ENCODE measurements at regions not wholly inside any gene's neighbourhood (a gene's known extent, or its start where the extent isn't known, plus 50 kb on each side); places are given as distances from the start of the nearest gene placed in this dataset.
A peak's percentile ranks its signal among the peaks of the same experiment; 100 is the strongest.

GRCh38 chr11:13880634-13881033 is 81.9 kb upstream of the SPON1 start:
- no peak overlapping the region for H3K4me3 Mint-ChIP-seq (ENCODE audit: unreplicated experiment)
- Histone ChIP-seq H3K4me1 (ENCODE audit: insufficient read depth, low read length) (no peaks in the 10 kb centered on the region), H3K4me3 (ENCODE audit: insufficient read depth, low read depth, low read length) (no peak overlapping the region), H2AFZ (ENCODE audit: low read depth, low read length) (no peak overlapping the region), H3K27me3 (ENCODE audit: insufficient read depth, low read length) (no peaks in the 10 kb centered on the region), H4K20me1 (ENCODE audit: insufficient read depth, low read length) (no peaks in the 10 kb centered on the region), H3K9me3 (ENCODE audit: insufficient read depth, low read depth, low read length) (no peaks in the 10 kb centered on the region), H3K9ac (ENCODE audit: low read length) (no peak overlapping the region), H3K79me2 (ENCODE audit: insufficient read depth, low read length) (no peaks in the 10 kb centered on the region), H3K27ac (ENCODE audit: low read depth, low read length) (no peak overlapping the region), H3K36me3 (ENCODE audit: insufficient read depth, low read length) (no peaks in the 10 kb centered on the region), H3K4me2 (ENCODE audit: low read length) (no peak overlapping the region)
- H3K27ac Mint-ChIP-seq (ENCODE audit: unreplicated experiment) = no peak overlapping the region
- H3K27me3 Mint-ChIP-seq (ENCODE audit: low read depth, unreplicated experiment) = peaks cover 28% of the 10 kb centered on the region
- H3K9me3 Mint-ChIP-seq (ENCODE audit: unreplicated experiment) = peaks cover 5% of the 10 kb centered on the region
- no peak for DNase-seq (ENCODE audit: low read depth)
- no peak for FAIRE-seq
- H3K4me1 Mint-ChIP-seq (ENCODE audit: low read depth, unreplicated experiment) = no peaks in the 10 kb centered on the region
- TF ChIP-seq CTCF (IDR thresholded peaks at IDR 0.05; ENCODE audit: insufficient read depth, low read depth, low read length) = no peak
- no peak for TF ChIP-seq EZH2 (IDR thresholded peaks at IDR 0.05; ENCODE audit: insufficient read depth, low read length)
- no peaks in the 10 kb centered on the region for H3K36me3 Mint-ChIP-seq (ENCODE audit: low read depth, unreplicated experiment)

GRCh38 chr11:13881226-13881905 is 81.2 kb upstream of the SPON1 start:
- DNase-seq (ENCODE audit: low read depth) (no peak), FAIRE-seq (no peak)
- H3K4me2 ChIP-seq (ENCODE audit: low read length) = no peak overlapping the region
- H2AFZ ChIP-seq (ENCODE audit: low read depth, low read length) = no peak overlapping the region
- Mint-ChIP-seq H3K27me3 (ENCODE audit: low read depth, unreplicated experiment) (peaks cover 28% of the 10 kb centered on the region), H3K9me3 (ENCODE audit: unreplicated experiment) (peaks cover 5% of the 10 kb centered on the region), H3K4me1 (ENCODE audit: low read depth, unreplicated experiment) (no peaks in the 10 kb centered on the region), H3K36me3 (ENCODE audit: low read depth, unreplicated experiment) (no peaks in the 10 kb centered on the region), H3K4me3 (ENCODE audit: unreplicated experiment) (no peak overlapping the region), H3K27ac (ENCODE audit: unreplicated experiment) (no peak overlapping the region)
- no peak for TF ChIP-seq CTCF (IDR thresholded peaks at IDR 0.05; ENCODE audit: insufficient read depth, low read depth, low read length)
- TF ChIP-seq EZH2 (IDR thresholded peaks at IDR 0.05; ENCODE audit: insufficient read depth, low read length) = no peak
- H3K4me1 ChIP-seq (ENCODE audit: insufficient read depth, low read length) = no peaks in the 10 kb centered on the region
- no peak overlapping the region for H3K9ac ChIP-seq (ENCODE audit: low read length)
- no peak overlapping the region for H3K27ac ChIP-seq (ENCODE audit: low read depth, low read length)
- no peaks in the 10 kb centered on the region for H4K20me1 ChIP-seq (ENCODE audit: insufficient read depth, low read length)
- H3K79me2 ChIP-seq (ENCODE audit: insufficient read depth, low read length) = no peaks in the 10 kb centered on the region
- H3K9me3 ChIP-seq (ENCODE audit: insufficient read depth, low read depth, low read length) = no peaks in the 10 kb centered on the region
- no peak overlapping the region for H3K4me3 ChIP-seq (ENCODE audit: insufficient read depth, low read depth, low read length)
- no peaks in the 10 kb centered on the region for H3K36me3 ChIP-seq (ENCODE audit: insufficient read depth, low read length)
- no peaks in the 10 kb centered on the region for H3K27me3 ChIP-seq (ENCODE audit: insufficient read depth, low read length)

GRCh38 chr11:13883042-13883441 is 79.5 kb upstream of the SPON1 start:
- Mint-ChIP-seq H3K4me3 (ENCODE audit: unreplicated experiment) (no peak overlapping the region), H3K27ac (ENCODE audit: unreplicated experiment) (peak overlapping the region; percentile 20), H3K9me3 (ENCODE audit: unreplicated experiment) (peaks cover 5% of the 10 kb centered on the region), H3K27me3 (ENCODE audit: low read depth, unreplicated experiment) (peaks cover 25% of the 10 kb centered on the region), H3K4me1 (ENCODE audit: low read depth, unreplicated experiment) (no peaks in the 10 kb centered on the region), H3K36me3 (ENCODE audit: low read depth, unreplicated experiment) (no peaks in the 10 kb centered on the region)
- Histone ChIP-seq H3K4me2 (ENCODE audit: low read length) (no peak overlapping the region), H3K4me3 (ENCODE audit: insufficient read depth, low read depth, low read length) (no peak overlapping the region), H3K79me2 (ENCODE audit: insufficient read depth, low read length) (no peaks in the 10 kb centered on the region), H4K20me1 (ENCODE audit: insufficient read depth, low read length) (no peaks in the 10 kb centered on the region), H3K4me1 (ENCODE audit: insufficient read depth, low read length) (no peaks in the 10 kb centered on the region), H3K27me3 (ENCODE audit: insufficient read depth, low read length) (no peaks in the 10 kb centered on the region), H3K36me3 (ENCODE audit: insufficient read depth, low read length) (no peaks in the 10 kb centered on the region), H3K9ac (ENCODE audit: low read length) (no peak overlapping the region), H3K9me3 (ENCODE audit: insufficient read depth, low read depth, low read length) (no peaks in the 10 kb centered on the region), H3K27ac (ENCODE audit: low read depth, low read length) (no peak overlapping the region), H2AFZ (ENCODE audit: low read depth, low read length) (no peak overlapping the region)
- DNase-seq (ENCODE audit: low read depth) (no peak), FAIRE-seq (no peak)
- TF ChIP-seq EZH2 (IDR thresholded peaks at IDR 0.05; ENCODE audit: insufficient read depth, low read length) (no peak), CTCF (IDR thresholded peaks at IDR 0.05; ENCODE audit: insufficient read depth, low read depth, low read length) (no peak)
